Cardiac muscle cell (in vitro differentiated cells and primary cell): ENCODE measurements at regions not wholly inside any gene's neighbourhood (a gene's known extent, or its start where the extent isn't known, plus 50 kb on each side); places are given as distances from the start of the nearest gene placed in this dataset.

ENCODE experiments used
- DNase-seq, 2 donors: peaks; one replicate each; pipeline versions ENCODE4 v3.0.0 to v3.0.0-alpha.2; 2010 to 2017; ENCODE audit warnings: low read depth in 1 of 2, low spot score in 1 of 2
- H3K27ac ChIP-seq: fragments of 200-600 bp; sonication (generic); 2 replicates; pipeline ENCODE4 v1.5.1; 2016
- H3K27me3 ChIP-seq: fragments of 200-600 bp; sonication (generic); 2 replicates; pipeline ENCODE4 v1.6.0; 2016; ENCODE audit warnings: control low read depth
- H3K36me3 ChIP-seq: fragments of 200-600 bp; sonication (generic); 2 replicates; pipeline ENCODE4 v1.5.1; 2016; ENCODE audit warnings: control low read depth
- H3K4me1 ChIP-seq: fragments of 200-600 bp; sonication (generic); 2 replicates; pipeline ENCODE4 v1.8.1; 2017; ENCODE audit warnings: low read depth, mild to moderate bottlenecking, mixed run types
- H3K4me3 ChIP-seq: fragments of 200-600 bp; sonication (generic); 2 replicates; pipeline ENCODE4 v1.5.1; 2016; ENCODE audit warnings: mild to moderate bottlenecking
- H3K9me3 ChIP-seq: fragments of 200-600 bp; sonication (generic); 2 replicates; pipeline ENCODE4 v1.5.1; 2017; ENCODE audit warnings: low read depth, mild to moderate bottlenecking, control low read depth
- CTCF ChIP-seq: IDR thresholded peaks from 2 replicates; pipeline ENCODE4 v1.5.1; 2012; ENCODE audit warnings: low read depth, mild to moderate bottlenecking, low read length

DNA sequence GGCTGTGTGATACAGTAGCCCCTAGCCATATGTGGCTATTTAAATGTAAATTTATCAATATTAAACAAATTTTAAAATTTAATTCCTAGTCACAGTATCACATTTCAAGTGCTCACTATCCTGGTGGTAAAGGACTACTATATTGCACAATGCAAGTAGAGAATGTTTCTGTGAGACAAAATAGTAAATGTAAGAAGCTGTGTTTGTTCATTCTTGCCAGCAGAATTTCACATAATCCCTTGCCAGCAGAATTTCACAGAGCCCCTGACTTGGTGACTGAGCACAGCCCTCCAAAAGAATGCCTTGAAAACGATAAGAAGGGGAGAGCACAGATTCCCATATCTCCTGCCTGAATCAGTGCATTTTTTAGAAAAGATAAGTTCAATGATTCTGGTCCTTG is 75.9 kb upstream of the SELENOP start:
- peak in 1 of 2 donors; percentile 64 for DNase-seq
- no peak for TF ChIP-seq CTCF
- Histone ChIP-seq H3K4me1 (no peaks in the 10 kb centered on the region), H3K27ac (no peak overlapping the region), H3K27me3 (no peaks in the 10 kb centered on the region), H3K9me3 (no peaks in the 10 kb centered on the region), H3K36me3 (no peaks in the 10 kb centered on the region), H3K4me3 (no peak overlapping the region)

GRCh38 chr5:42887097-42887496 is 75.4 kb upstream of the SELENOP start:
- Histone ChIP-seq H3K4me3 (no peak overlapping the region), H3K27ac (no peak overlapping the region), H3K27me3 (no peaks in the 10 kb centered on the region), H3K9me3 (no peaks in the 10 kb centered on the region), H3K4me1 (no peaks in the 10 kb centered on the region), H3K36me3 (no peaks in the 10 kb centered on the region)
- no peak for DNase-seq
- TF ChIP-seq CTCF: no peak

GRCh38 chr5:42886635-42887034 is 74.9 kb upstream of the SELENOP start:
- TF ChIP-seq CTCF: no peak
- H3K27ac ChIP-seq: no peak overlapping the region
- DNase-seq: no peak
- no peaks in the 10 kb centered on the region for H3K27me3 ChIP-seq
- no peaks in the 10 kb centered on the region for H3K36me3 ChIP-seq
- H3K4me1 ChIP-seq: no peaks in the 10 kb centered on the region
- H3K4me3 ChIP-seq: no peak overlapping the region
- no peaks in the 10 kb centered on the region for H3K9me3 ChIP-seq

- Histone ChIP-seq H3K27ac (no peak overlapping the region), H3K9me3 (no peaks in the 10 kb centered on the region), H3K4me1 (no peaks in the 10 kb centered on the region), H3K27me3 (no peaks in the 10 kb centered on the region), H3K36me3 (no peaks in the 10 kb centered on the region), H3K4me3 (no peak overlapping the region)
- no peak for DNase-seq
- TF ChIP-seq CTCF: no peak
These were observed 72.6 kb upstream of the SELENOP start for GRCh38 chr5:42884326-42884725.

DNA sequence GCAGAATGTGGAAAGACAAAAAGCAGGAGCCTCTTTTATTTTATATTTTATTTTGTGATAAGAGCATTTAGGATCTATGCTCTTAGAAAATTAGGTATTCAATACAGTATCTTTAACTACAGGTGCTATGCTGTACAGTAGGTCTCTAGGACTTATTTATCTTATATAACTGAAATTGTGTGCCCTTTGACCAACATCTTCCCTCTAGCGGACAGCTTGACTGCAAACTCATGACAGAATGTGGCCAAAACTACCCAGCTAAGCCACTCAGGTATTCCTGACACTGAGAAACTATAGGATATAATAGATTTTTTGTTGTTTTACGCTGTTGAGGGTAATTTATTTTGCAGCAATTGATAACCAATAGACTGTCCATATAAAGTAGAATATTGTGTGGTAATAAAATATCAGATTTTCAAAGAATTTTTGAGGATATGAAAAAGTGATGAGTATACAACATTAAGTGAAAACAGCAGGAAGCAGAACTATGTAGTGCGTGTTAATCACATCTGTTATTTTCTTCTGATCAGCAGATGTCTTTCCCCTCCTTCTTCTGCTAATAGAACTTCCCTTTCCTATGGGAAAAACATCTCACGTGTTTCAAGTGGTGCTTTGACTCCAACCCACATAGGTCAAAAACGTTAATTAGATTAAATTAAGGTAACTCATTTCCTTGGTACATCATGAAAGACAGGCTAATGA is 69.9 kb upstream of the SELENOP start:
- no peak for TF ChIP-seq CTCF
- Histone ChIP-seq H3K9me3 (no peaks in the 10 kb centered on the region), H3K4me3 (no peak overlapping the region), H3K36me3 (no peaks in the 10 kb centered on the region), H3K4me1 (peaks cover 4% of the 10 kb centered on the region), H3K27ac (no peak overlapping the region), H3K27me3 (no peaks in the 10 kb centered on the region)
- DNase-seq: no peak
